ENCODE measurements at regions not wholly inside any gene's neighbourhood (a gene's known extent, or its start where the extent isn't known, plus 50 kb on each side); places are given as distances from the start of the nearest gene placed in this dataset.

DNA sequence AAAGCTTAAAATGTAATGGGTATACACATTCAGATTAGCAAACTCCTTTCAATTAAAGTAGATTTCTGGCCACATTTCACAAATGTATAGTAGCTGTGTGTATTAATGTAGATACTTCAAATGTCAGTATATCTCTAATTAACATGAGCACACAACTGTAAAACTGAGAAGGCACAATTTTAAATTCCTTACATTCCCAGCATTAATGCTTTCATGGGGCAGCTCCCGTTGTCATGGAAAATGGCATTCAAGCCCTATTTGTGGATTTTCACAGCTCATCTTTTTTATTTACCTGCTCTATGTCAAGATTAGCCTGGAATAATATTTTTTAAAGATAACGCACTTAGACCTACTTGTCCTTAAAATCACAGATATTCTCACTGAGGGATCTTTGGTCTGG lies 113.6 kb upstream of the SOX6 start:
- ChIA-PET CTCF (no interaction called here), POLR2A (no interaction called here)
- H3K27ac ChIP-seq (ENCODE audit: low read depth, low read length), result no peak overlapping the region
- no peak for TF ChIP-seq CTCF (IDR thresholded peaks at IDR 0.05; ENCODE audit: low read depth, low read length)
- no peaks in the 10 kb centered on the region for H3K9me3 ChIP-seq (ENCODE audit: control insufficient read depth, insufficient read depth, low read length)
- no peaks in the 10 kb centered on the region for H3K27me3 ChIP-seq (ENCODE audit: control insufficient read depth, insufficient read depth, low read length)
- DNase-seq (ENCODE audit: low read depth, low spot score), result no peak
- H3K4me3 ChIP-seq (ENCODE audit: low read depth, low read length), result no peak overlapping the region

- no peaks in the 10 kb centered on the region for H3K9me3 ChIP-seq (ENCODE audit: control insufficient read depth, insufficient read depth, low read length)
- no peak for TF ChIP-seq CTCF (IDR thresholded peaks at IDR 0.05; ENCODE audit: low read depth, low read length)
- no peaks in the 10 kb centered on the region for H3K27me3 ChIP-seq (ENCODE audit: control insufficient read depth, insufficient read depth, low read length)
- ChIA-PET CTCF (no interaction called here), POLR2A (no interaction called here)
- no peak for DNase-seq (ENCODE audit: low read depth, low spot score)
- H3K4me3 ChIP-seq (ENCODE audit: low read depth, low read length), result no peak overlapping the region
- H3K27ac ChIP-seq (ENCODE audit: low read depth, low read length), result no peak overlapping the region
These were observed 112.5 kb upstream of the SOX6 start for GRCh38 chr11:16468735-16469453.

DNA sequence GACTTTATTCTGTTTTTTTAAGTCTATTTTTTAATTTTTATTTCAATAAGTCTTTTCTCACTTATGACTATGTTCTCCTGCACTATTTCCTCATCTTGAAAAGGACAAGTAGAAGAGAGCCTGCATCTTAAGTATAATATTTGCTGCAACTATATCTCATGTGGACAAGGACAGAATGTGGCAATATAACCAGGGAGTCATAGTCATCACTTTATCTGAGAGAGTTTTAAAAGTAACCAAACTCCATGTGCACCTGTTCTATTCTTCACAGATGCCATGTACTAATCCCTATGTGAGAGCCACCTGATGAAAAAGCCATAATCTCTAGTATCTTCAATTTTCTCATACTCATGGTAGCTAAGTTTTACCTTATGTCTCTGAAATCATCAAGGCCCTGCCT lies 104.2 kb upstream of the SOX6 start:
- H3K9me3 ChIP-seq (ENCODE audit: control insufficient read depth, insufficient read depth, low read length), result no peaks in the 10 kb centered on the region
- DNase-seq (ENCODE audit: low read depth, low spot score), result no peak
- ChIA-PET POLR2A (no interaction called here), CTCF (no interaction called here)
- H3K27ac ChIP-seq (ENCODE audit: low read depth, low read length), result no peak overlapping the region
- H3K4me3 ChIP-seq (ENCODE audit: low read depth, low read length), result no peak overlapping the region
- no peaks in the 10 kb centered on the region for H3K27me3 ChIP-seq (ENCODE audit: control insufficient read depth, insufficient read depth, low read length)
- TF ChIP-seq CTCF (IDR thresholded peaks at IDR 0.05; ENCODE audit: low read depth, low read length), result no peak

GRCh38 chr11:16456366-16456765 lies 100.0 kb upstream of the SOX6 start:
- DNase-seq (ENCODE audit: low read depth, low spot score), result no peak
- CTCF ChIA-PET, result no interaction called here

More at GRCh38 chr11:16456366-16456765, 100.0 kb upstream of the SOX6 start:
- H3K27ac ChIP-seq (ENCODE audit: low read depth, low read length), result no peak overlapping the region
- POLR2A ChIA-PET, result no interaction called here
- TF ChIP-seq CTCF (IDR thresholded peaks at IDR 0.05; ENCODE audit: low read depth, low read length), result no peak
- H3K9me3 ChIP-seq (ENCODE audit: control insufficient read depth, insufficient read depth, low read length), result no peaks in the 10 kb centered on the region
- no peaks in the 10 kb centered on the region for H3K27me3 ChIP-seq (ENCODE audit: control insufficient read depth, insufficient read depth, low read length)
- no peak overlapping the region for H3K4me3 ChIP-seq (ENCODE audit: low read depth, low read length)
